ENCODE measurements at regions not wholly inside any gene's neighbourhood (a gene's known extent, or its start where the extent isn't known, plus 50 kb on each side); places are given as distances from the start of the nearest gene placed in this dataset.

DNA sequence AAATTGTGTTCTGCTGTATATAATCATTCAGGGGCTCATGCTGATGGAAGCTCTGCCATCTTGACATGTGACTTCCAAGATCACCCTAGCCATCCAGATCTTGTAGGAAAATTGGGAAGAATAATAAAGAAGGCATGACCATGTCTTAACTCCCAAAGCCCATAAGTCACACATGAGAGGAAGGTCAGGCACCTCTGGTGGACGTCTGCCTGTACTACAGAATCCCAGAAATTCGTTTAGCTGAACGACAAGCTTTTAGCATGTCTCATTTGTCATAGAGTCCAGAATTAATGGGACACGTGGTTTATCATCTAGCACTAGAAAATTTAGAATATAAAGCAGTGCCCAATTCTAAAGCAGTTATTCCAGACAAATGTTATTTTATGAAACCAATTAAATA is 212.7 kb downstream of the CENPC start:
- Histone ChIP-seq H3K4me3 (ENCODE audit: insufficient read depth, low read depth, low read length) (no peak overlapping the region), H3K9me3 (ENCODE audit: insufficient read depth, low read depth, low read length) (no peaks in the 10 kb centered on the region), H3K27me3 (ENCODE audit: insufficient read depth, low read length) (no peaks in the 10 kb centered on the region), H4K20me1 (ENCODE audit: insufficient read depth, low read length) (no peaks in the 10 kb centered on the region), H3K79me2 (ENCODE audit: insufficient read depth, low read length) (no peaks in the 10 kb centered on the region), H3K4me2 (ENCODE audit: low read length) (no peak overlapping the region), H3K4me1 (ENCODE audit: insufficient read depth, low read length) (no peaks in the 10 kb centered on the region), H3K36me3 (ENCODE audit: insufficient read depth, low read length) (no peaks in the 10 kb centered on the region), H2AFZ (ENCODE audit: low read depth, low read length) (no peak overlapping the region), H3K9ac (ENCODE audit: low read length) (no peak overlapping the region), H3K27ac (ENCODE audit: low read depth, low read length) (no peak overlapping the region)
- H3K4me1 Mint-ChIP-seq (ENCODE audit: low read depth, unreplicated experiment) = no peaks in the 10 kb centered on the region
- no peak overlapping the region for H3K27ac Mint-ChIP-seq (ENCODE audit: unreplicated experiment)
- TF ChIP-seq, protein P1, sequence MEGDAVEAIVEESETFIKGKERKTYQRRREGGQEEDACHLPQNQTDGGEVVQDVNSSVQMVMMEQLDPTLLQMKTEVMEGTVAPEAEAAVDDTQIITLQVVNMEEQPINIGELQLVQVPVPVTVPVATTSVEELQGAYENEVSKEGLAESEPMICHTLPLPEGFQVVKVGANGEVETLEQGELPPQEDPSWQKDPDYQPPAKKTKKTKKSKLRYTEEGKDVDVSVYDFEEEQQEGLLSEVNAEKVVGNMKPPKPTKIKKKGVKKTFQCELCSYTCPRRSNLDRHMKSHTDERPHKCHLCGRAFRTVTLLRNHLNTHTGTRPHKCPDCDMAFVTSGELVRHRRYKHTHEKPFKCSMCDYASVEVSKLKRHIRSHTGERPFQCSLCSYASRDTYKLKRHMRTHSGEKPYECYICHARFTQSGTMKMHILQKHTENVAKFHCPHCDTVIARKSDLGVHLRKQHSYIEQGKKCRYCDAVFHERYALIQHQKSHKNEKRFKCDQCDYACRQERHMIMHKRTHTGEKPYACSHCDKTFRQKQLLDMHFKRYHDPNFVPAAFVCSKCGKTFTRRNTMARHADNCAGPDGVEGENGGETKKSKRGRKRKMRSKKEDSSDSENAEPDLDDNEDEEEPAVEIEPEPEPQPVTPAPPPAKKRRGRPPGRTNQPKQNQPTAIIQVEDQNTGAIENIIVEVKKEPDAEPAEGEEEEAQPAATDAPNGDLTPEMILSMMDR (IDR thresholded peaks at IDR 0.05; ENCODE audit: insufficient read depth, low read depth, low read length) = peak; percentile 38
- no peak for TF ChIP-seq EZH2 (IDR thresholded peaks at IDR 0.05; ENCODE audit: insufficient read depth, low read length)
- DNase-seq (ENCODE audit: low read depth) = no peak
- H3K27me3 Mint-ChIP-seq (ENCODE audit: low read depth, unreplicated experiment) = no peaks in the 10 kb centered on the region
- no peak overlapping the region for H3K4me3 Mint-ChIP-seq (ENCODE audit: unreplicated experiment)
- no peak for FAIRE-seq
- H3K9me3 Mint-ChIP-seq (ENCODE audit: unreplicated experiment) = no peaks in the 10 kb centered on the region
- no peaks in the 10 kb centered on the region for H3K36me3 Mint-ChIP-seq (ENCODE audit: low read depth, unreplicated experiment)

DNA sequence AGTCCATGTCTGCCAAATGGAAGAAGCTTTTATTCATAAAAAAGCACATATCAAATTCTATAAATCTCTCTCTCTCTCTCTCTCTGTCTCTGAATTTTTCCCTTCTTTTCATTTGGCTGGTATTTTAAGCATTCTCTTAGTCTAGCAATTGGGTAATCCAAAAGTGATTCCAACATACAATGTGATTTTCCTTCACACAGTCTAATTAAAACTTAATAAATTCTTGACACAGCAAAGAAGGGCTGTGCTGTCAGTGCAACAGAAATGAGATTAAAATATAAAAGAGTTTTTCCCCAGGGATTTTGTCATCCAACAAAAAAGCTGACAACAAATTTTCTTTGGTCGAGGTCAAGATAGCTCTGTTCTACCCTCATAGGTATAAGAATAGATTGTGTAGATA is 216.9 kb downstream of the CENPC start:
- FAIRE-seq = no peak

DNA sequence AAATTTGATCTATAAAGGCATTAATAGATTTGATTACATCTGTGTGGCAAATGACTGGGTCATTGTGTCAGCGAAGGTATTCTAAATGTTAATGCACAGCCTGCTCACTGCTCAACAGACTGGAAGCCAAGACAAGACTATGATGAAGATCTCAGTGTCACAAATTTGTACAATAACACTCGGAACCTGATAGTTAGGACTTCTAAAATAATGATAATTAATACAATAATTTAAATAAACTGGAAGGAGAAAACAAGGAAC is 217.4 kb downstream of the CENPC start:
- Mint-ChIP-seq H3K27ac (ENCODE audit: unreplicated experiment) (no peak overlapping the region), H3K36me3 (ENCODE audit: low read depth, unreplicated experiment) (no peaks in the 10 kb centered on the region), H3K9me3 (ENCODE audit: unreplicated experiment) (peaks cover under 1% of the 10 kb centered on the region), H3K27me3 (ENCODE audit: low read depth, unreplicated experiment) (peaks cover 2% of the 10 kb centered on the region), H3K4me3 (ENCODE audit: unreplicated experiment) (no peak overlapping the region), H3K4me1 (ENCODE audit: low read depth, unreplicated experiment) (no peaks in the 10 kb centered on the region)
- H3K9me3 ChIP-seq (ENCODE audit: insufficient read depth, low read depth, low read length) = no peaks in the 10 kb centered on the region
- DNase-seq (ENCODE audit: low read depth) = no peak
- H3K79me2 ChIP-seq (ENCODE audit: insufficient read depth, low read length) = no peaks in the 10 kb centered on the region
- H3K27me3 ChIP-seq (ENCODE audit: insufficient read depth, low read length) = no peaks in the 10 kb centered on the region
- H3K4me3 ChIP-seq (ENCODE audit: insufficient read depth, low read depth, low read length) = no peak overlapping the region
- no peaks in the 10 kb centered on the region for H3K36me3 ChIP-seq (ENCODE audit: insufficient read depth, low read length)
- H2AFZ ChIP-seq (ENCODE audit: low read depth, low read length) = no peak overlapping the region
- no peaks in the 10 kb centered on the region for H4K20me1 ChIP-seq (ENCODE audit: insufficient read depth, low read length)
- no peaks in the 10 kb centered on the region for H3K4me1 ChIP-seq (ENCODE audit: insufficient read depth, low read length)
- H3K27ac ChIP-seq (ENCODE audit: low read depth, low read length) = no peak overlapping the region
- FAIRE-seq = no peak
- H3K9ac ChIP-seq (ENCODE audit: low read length) = no peak overlapping the region
- no peak overlapping the region for H3K4me2 ChIP-seq (ENCODE audit: low read length)
- TF ChIP-seq, protein P1 (IDR thresholded peaks at IDR 0.05; ENCODE audit: insufficient read depth, low read depth, low read length) = no peak
- no peak for TF ChIP-seq EZH2 (IDR thresholded peaks at IDR 0.05; ENCODE audit: insufficient read depth, low read length)

More for the DNA sequence above, 216.9 kb downstream of the CENPC start:
- Histone ChIP-seq H3K27me3 (ENCODE audit: insufficient read depth, low read length) (no peaks in the 10 kb centered on the region), H3K9me3 (ENCODE audit: insufficient read depth, low read depth, low read length) (no peaks in the 10 kb centered on the region), H2AFZ (ENCODE audit: low read depth, low read length) (no peak overlapping the region), H3K4me2 (ENCODE audit: low read length) (no peak overlapping the region), H3K36me3 (ENCODE audit: insufficient read depth, low read length) (no peaks in the 10 kb centered on the region), H3K79me2 (ENCODE audit: insufficient read depth, low read length) (no peaks in the 10 kb centered on the region), H4K20me1 (ENCODE audit: insufficient read depth, low read length) (no peaks in the 10 kb centered on the region), H3K9ac (ENCODE audit: low read length) (no peak overlapping the region), H3K27ac (ENCODE audit: low read depth, low read length) (no peak overlapping the region), H3K4me1 (ENCODE audit: insufficient read depth, low read length) (no peaks in the 10 kb centered on the region), H3K4me3 (ENCODE audit: insufficient read depth, low read depth, low read length) (no peak overlapping the region)
- no peak overlapping the region for H3K27ac Mint-ChIP-seq (ENCODE audit: unreplicated experiment)
- peaks cover 2% of the 10 kb centered on the region for H3K27me3 Mint-ChIP-seq (ENCODE audit: low read depth, unreplicated experiment)
- H3K4me3 Mint-ChIP-seq (ENCODE audit: unreplicated experiment) = no peak overlapping the region
- no peaks in the 10 kb centered on the region for H3K36me3 Mint-ChIP-seq (ENCODE audit: low read depth, unreplicated experiment)
- H3K9me3 Mint-ChIP-seq (ENCODE audit: unreplicated experiment) = no peaks in the 10 kb centered on the region
- TF ChIP-seq, protein P1 (IDR thresholded peaks at IDR 0.05; ENCODE audit: insufficient read depth, low read depth, low read length) = no peak
- TF ChIP-seq EZH2 (IDR thresholded peaks at IDR 0.05; ENCODE audit: insufficient read depth, low read length) = no peak
- no peak for DNase-seq (ENCODE audit: low read depth)
- H3K4me1 Mint-ChIP-seq (ENCODE audit: low read depth, unreplicated experiment) = no peaks in the 10 kb centered on the region

All from astrocyte (in vitro differentiated cells and primary cell).